D721Med (cell line): ENCODE measurements at regions not wholly inside any gene's neighbourhood (a gene's known extent, or its start where the extent isn't known, plus 50 kb on each side); places are given as distances from the start of the nearest gene placed in this dataset.
A peak's percentile ranks its signal among the peaks of the same experiment; 100 is the strongest.

Experiments used
- DNase-seq: peaks from one replicate; pipeline ENCODE4 v3.0.0; 2011; ENCODE audit warnings: low spot score; ENCODE audit not compliant: insufficient read length
- FAIRE-seq: peaks from 2 replicates; lab custom pipeline; 2011; peaks lifted over from hg19 to GRCh38; lab: Jason Lieb, UNC
- CTCF ChIP-seq: IDR thresholded peaks from 2 replicates; pipeline ENCODE4 v1.5.1; 2012; ENCODE audit warnings: mild to moderate bottlenecking, control low read depth; ENCODE audit not compliant: insufficient read depth; ENCODE audit errors: missing control alignments

- FAIRE-seq (no peak), DNase-seq (no peak)
- TF ChIP-seq CTCF, result no peak
Measured at GRCh38 chr2:6760132-6760531, 105.6 kb downstream of the CMPK2 start.

- no peak for FAIRE-seq
- no peak for DNase-seq
- TF ChIP-seq CTCF, result no peak
Measured at GRCh38 chr2:6764968-6765723, 100.6 kb downstream of the CMPK2 start.

GRCh38 chr2:6769346-6769745, 96.4 kb downstream of the CMPK2 start:
- FAIRE-seq (peak; percentile 41), DNase-seq (no peak)
- TF ChIP-seq CTCF, result no peak

GRCh38 chr2:6770006-6770405, 95.7 kb downstream of the CMPK2 start:
- DNase-seq (no peak), FAIRE-seq (no peak)
- no peak for TF ChIP-seq CTCF

- FAIRE-seq (no peak), DNase-seq (no peak)
- no peak for TF ChIP-seq CTCF
Measured at GRCh38 chr2:6771634-6772611, 93.8 kb downstream of the CMPK2 start.

- TF ChIP-seq CTCF, result peak; percentile 72
- DNase-seq, result peak; percentile 41
- FAIRE-seq, result no peak
Measured at GRCh38 chr2:6773007-6773693, 92.6 kb downstream of the CMPK2 start.
